T-helper 2 cell treated with Interferon-gamma antibody and Interleukin-4, amounts not matched to agents 5 μg/mL and 100 μg/mL, for 36 hours (primary cell): ENCODE measurements at regions not wholly inside any gene's neighbourhood (a gene's known extent, or its start where the extent isn't known, plus 50 kb on each side); places are given as distances from the start of the nearest gene placed in this dataset.

Source experiments
- DNase-seq: peaks from one replicate; pipeline ENCODE4 v3.0.0; 2021; ENCODE audit warnings: low spot score
- H3K27ac Mint-ChIP-seq: one replicate; pipeline ENCODE4 v1.8.0; 2021; ENCODE audit warnings: mild to moderate bottlenecking, mixed read lengths
- H3K27me3 Mint-ChIP-seq: one replicate; pipeline ENCODE4 v1.8.0; 2021; ENCODE audit warnings: low read depth, mixed read lengths
- H3K36me3 Mint-ChIP-seq: one replicate; pipeline ENCODE4 v1.8.0; 2021; ENCODE audit warnings: low read depth, mixed read lengths
- H3K4me1 Mint-ChIP-seq: one replicate; pipeline ENCODE4 v1.8.0; 2021; ENCODE audit warnings: low read depth, mixed read lengths
- H3K4me3 Mint-ChIP-seq: one replicate; pipeline ENCODE4 v1.8.0; 2022; ENCODE audit warnings: mild to moderate bottlenecking, moderate library complexity, mixed read lengths
- H3K9me3 Mint-ChIP-seq: one replicate; pipeline ENCODE4 v1.8.0; 2021; ENCODE audit warnings: mixed read lengths

DNA sequence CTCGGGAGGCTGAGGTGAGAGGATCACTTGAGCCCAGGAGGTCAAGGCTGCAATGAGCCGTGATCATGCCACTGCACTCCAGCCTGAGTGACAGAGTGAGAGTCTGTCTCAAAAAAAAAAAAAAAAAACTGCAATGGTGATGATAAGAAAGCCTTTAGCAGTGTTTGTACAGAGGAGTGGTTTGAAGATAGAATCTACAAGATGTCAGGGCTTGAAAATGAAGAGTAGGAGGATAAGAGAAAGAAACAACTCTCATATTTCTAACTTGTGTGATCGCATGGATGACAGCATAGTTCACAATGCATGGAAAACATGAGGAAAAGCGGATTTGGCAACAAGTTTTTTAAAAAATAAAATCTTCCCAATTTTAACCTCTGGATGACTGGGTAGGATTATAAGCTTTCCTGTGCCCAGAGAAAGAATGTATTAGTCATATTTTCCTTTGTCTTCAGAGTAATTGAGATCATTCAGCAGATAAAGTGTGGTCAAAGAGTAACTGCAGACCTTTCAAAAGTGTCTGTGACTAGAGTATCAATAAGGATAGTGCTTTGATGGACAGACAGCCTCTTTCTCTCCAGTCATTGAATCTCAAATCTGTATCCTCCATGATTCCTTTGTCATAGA, 328.1 kb downstream of the CASP12 start:
- H3K27ac Mint-ChIP-seq, result no peak overlapping the region
- H3K36me3 Mint-ChIP-seq, result no peaks in the 10 kb centered on the region
- peaks cover 11% of the 10 kb centered on the region for H3K4me1 Mint-ChIP-seq
- H3K27me3 Mint-ChIP-seq, result no peaks in the 10 kb centered on the region
- peak overlapping the region; percentile 10 for H3K4me3 Mint-ChIP-seq
- DNase-seq, result no peak
- H3K9me3 Mint-ChIP-seq, result peaks cover 5% of the 10 kb centered on the region

DNA sequence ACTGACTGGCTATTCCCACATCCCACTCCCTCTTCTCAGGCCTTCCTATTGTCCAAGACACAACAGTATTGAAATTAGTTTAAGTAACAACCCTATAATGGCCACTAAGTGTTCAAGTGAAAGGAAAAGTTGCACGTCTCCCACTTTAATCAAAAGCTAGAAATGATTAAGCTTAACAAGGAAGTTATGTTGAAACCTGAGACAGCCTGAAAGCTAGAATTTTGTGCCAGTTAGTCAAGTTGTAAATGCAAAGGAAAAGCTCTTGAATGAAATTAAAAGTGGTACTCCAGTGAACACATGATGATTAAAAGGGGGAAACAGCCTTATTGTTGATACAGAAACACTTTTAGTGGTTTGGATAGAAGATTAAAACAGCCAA, 332.7 kb downstream of the CASP12 start:
- Mint-ChIP-seq H3K4me3 (no peak overlapping the region), H3K27me3 (no peaks in the 10 kb centered on the region), H3K36me3 (no peaks in the 10 kb centered on the region)

DNA sequence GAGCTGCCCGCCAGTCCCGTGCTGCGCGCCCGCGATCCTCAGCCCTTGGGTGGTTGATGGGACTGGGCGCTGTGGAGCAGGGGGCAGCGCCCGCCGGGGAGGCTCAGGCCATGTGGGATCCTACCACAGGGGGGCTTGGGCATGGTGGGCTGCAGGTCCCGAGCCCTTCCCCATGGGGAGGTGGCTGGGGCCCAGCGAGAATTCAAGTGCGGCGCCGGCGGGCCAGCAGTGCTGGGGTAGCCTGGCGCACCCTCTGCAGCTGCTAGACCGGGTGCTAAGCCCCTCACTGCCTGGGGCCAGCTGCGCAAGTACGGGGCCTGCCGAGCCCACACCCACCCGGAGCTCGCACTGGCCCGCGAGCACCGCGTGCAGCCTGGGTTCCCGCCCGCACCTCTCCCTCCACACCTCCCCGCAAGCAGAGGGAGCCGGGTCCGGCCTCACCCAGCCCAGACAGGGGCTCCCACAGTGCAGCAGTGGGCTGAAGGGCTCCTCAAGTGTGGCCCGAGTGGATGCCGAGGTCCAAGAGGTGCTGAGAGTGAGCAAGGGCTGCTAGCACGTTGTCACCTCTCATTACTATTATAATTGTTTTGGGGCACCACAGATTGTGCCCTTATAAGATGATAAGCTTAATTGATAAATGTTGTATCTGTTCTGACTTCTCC, 333.2 kb downstream of the CASP12 start:
- DNase-seq, result no peak
- H3K9me3 Mint-ChIP-seq, result peaks cover 5% of the 10 kb centered on the region
- no peaks in the 10 kb centered on the region for H3K36me3 Mint-ChIP-seq
- no peak overlapping the region for H3K4me3 Mint-ChIP-seq
- H3K27me3 Mint-ChIP-seq, result peaks cover under 1% of the 10 kb centered on the region
- peaks cover 5% of the 10 kb centered on the region for H3K4me1 Mint-ChIP-seq
- H3K27ac Mint-ChIP-seq, result no peak overlapping the region

More for the DNA sequence above, 332.7 kb downstream of the CASP12 start:
- DNase-seq, result no peak
- Mint-ChIP-seq H3K27ac (no peak overlapping the region), H3K9me3 (peaks cover 5% of the 10 kb centered on the region), H3K4me1 (peaks cover 10% of the 10 kb centered on the region)

DNA sequence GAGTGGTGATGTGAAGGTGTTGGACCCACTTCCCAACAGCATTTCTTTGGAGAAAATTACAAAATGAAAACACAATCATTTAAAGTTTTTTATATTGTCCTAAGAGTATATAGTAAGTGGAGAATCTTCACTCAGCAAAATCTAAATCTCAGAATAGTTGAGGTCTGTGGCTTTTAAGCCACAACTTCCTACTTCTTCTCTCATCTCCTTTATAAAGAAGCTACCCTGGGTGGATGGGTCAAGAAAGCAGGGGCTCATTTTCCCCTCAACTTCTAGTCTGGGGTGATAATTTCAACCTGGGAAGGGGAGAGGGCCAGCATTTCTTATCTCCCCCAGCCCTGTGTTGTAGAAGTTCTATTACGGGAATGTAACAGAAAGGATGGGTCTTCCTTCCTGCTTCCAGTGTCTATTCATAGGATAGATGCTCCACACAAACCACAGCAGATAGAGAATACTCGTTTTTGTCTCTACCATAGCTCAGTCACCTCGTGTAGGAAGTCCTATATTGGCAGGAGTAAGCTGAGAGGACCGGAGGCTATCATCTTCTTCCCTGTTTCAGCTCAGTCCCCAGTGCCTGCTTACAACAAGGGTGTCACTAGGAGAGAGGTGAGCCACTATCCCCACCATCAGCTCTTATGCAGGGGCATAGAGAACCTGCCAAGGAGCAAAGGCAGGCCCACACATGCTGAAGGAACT, 341.5 kb downstream of the CASP12 start:
- Mint-ChIP-seq H3K9me3 (no peaks in the 10 kb centered on the region), H3K4me3 (no peak overlapping the region), H3K4me1 (peaks cover 16% of the 10 kb centered on the region), H3K36me3 (no peaks in the 10 kb centered on the region), H3K27ac (no peak overlapping the region), H3K27me3 (peaks cover 28% of the 10 kb centered on the region)
- no peak for DNase-seq

DNA sequence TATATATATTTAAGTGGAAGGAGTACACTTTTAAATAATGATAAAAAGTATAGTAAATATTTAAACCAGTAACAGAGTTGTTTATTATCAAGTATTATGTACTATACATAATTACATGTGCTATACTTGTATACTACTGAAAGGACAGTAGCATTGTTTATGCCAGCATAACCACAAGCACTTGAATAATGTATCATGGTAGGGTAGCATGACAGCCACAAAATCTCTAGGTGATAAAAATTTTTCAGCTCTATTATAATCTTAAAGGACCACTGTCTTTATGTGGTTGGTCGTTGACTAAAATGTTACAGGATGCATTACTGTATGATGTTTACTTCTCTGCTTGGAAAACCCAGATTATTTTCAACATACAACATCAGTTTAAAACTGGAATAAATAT, 349.2 kb downstream of the CASP12 start:
- DNase-seq, result no peak
- H3K4me1 Mint-ChIP-seq, result peaks cover 11% of the 10 kb centered on the region
- H3K4me3 Mint-ChIP-seq, result no peak overlapping the region
- no peaks in the 10 kb centered on the region for H3K36me3 Mint-ChIP-seq
- no peaks in the 10 kb centered on the region for H3K27me3 Mint-ChIP-seq
- no peaks in the 10 kb centered on the region for H3K9me3 Mint-ChIP-seq
- no peak overlapping the region for H3K27ac Mint-ChIP-seq

DNA sequence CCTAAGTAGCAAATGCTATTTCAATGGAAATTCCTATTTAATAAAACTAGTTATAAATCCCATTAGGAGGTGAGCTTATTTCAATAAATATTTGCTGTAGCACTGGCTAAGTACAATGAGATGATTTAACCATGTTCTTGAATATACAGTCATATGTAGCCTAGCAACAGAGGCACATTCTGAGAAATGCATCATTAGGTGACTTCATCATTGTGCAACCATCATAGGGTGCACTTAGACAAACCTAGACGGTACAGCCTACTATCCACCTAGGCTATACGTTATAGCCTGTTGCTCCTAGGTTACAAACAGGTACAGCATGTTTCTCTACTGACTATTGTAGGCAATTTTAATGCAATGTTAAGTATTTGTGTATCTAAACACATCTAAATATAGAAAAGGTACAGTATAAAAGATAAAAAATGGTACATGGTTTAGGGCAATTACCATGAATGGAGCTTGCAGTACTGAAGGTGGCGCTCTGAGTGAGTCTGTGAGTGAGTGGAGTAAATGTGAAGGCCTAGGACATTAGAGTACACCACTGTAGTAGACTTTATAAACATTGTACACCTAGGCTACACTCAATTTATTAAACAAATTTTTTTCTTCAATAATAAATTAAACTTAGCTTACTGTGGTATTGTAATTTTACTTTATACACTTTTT, 350.1 kb downstream of the CASP12 start:
- Mint-ChIP-seq H3K36me3 (no peaks in the 10 kb centered on the region), H3K9me3 (no peaks in the 10 kb centered on the region), H3K4me3 (no peak overlapping the region), H3K27me3 (no peaks in the 10 kb centered on the region), H3K27ac (no peak overlapping the region), H3K4me1 (peaks cover 11% of the 10 kb centered on the region)
- DNase-seq, result no peak

DNA sequence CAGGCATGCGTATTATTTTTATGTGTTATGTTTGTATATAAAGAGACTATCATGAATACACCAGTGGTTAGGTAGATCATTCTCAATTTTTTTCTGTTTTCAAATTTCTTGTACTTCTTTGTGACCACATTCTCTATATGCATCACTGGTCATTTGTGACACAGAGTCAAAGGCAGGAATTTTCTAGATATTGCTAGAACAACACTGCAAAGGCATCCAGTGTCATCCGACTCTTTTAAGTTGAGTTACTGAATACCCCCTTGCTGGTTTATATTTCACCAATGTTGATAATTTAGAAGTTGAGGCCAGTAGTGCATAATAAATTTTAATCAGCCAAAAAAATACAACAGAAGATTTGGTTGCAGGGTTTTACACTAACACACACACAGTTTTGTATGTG, 351.8 kb downstream of the CASP12 start:
- Mint-ChIP-seq H3K36me3 (no peaks in the 10 kb centered on the region), H3K4me1 (no peaks in the 10 kb centered on the region), H3K4me3 (no peak overlapping the region), H3K27ac (no peak overlapping the region), H3K9me3 (no peaks in the 10 kb centered on the region), H3K27me3 (no peaks in the 10 kb centered on the region)
- DNase-seq, result no peak

DNA sequence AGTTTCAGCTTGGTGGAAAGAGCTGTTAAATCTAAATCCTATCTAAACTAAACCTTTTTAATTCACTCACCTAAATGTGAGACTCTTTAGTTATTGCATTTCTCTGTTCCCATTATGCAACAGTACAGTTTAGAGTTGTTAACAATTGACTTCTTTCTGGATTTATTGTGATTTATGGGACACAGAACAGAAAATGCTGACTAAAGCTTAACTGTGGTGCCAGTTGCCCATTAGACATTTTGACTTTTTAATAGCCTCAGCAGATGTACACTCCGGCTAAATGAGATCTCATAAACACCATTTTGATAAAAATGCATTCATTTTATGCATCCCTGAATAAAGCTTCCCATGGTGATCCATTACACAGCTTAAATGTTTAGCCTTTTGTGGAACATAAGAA, 356.6 kb downstream of the CASP12 start:
- Mint-ChIP-seq H3K9me3 (no peaks in the 10 kb centered on the region), H3K4me1 (no peaks in the 10 kb centered on the region), H3K27ac (no peak overlapping the region), H3K27me3 (peaks cover 2% of the 10 kb centered on the region), H3K36me3 (no peaks in the 10 kb centered on the region), H3K4me3 (no peak overlapping the region)
- no peak for DNase-seq

DNA sequence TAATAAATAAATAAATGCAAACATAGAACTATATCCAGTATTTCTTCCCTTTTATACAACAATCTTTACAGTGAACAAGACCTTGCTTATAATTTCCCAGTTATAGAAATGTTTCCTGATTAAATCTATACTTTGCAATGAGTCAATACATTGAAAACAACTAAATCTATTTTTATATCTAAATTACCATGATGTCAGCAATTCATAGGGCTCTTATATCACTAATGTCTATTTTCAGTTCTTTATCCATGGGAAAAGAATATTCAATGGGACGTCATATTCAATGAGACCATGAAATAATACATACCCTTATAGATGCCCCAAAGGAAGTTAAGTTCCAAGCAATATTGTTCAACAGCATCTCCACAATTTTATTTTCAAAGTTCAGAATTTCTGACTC, 359.9 kb downstream of the CASP12 start:
- Mint-ChIP-seq H3K27me3 (peaks cover 2% of the 10 kb centered on the region), H3K9me3 (no peaks in the 10 kb centered on the region), H3K4me1 (no peaks in the 10 kb centered on the region), H3K36me3 (no peaks in the 10 kb centered on the region), H3K4me3 (no peak overlapping the region), H3K27ac (no peak overlapping the region)
- DNase-seq, result no peak

DNA sequence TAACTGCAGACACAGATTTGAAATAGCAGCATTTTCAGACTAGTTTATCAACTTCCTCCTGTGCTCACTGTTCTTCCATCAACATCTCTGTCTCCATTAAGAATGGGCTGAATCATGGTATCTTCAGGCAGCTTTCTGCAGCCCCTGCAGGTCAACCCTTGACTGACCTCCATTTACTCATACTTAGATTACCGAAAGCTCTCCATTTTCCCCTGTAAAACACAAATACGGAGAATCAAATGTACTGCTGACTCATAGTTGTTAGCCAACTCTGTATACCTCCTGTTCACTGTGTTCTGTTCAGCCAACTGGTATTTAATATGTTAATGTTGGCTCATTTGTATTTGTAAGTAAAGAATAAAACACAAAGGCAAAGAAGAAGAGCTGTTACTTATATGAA, 364.0 kb downstream of the CASP12 start:
- Mint-ChIP-seq H3K27me3 (peaks cover 4% of the 10 kb centered on the region), H3K36me3 (no peaks in the 10 kb centered on the region), H3K4me3 (no peak overlapping the region), H3K27ac (no peak overlapping the region), H3K4me1 (no peaks in the 10 kb centered on the region), H3K9me3 (no peaks in the 10 kb centered on the region)
- no peak for DNase-seq

DNA sequence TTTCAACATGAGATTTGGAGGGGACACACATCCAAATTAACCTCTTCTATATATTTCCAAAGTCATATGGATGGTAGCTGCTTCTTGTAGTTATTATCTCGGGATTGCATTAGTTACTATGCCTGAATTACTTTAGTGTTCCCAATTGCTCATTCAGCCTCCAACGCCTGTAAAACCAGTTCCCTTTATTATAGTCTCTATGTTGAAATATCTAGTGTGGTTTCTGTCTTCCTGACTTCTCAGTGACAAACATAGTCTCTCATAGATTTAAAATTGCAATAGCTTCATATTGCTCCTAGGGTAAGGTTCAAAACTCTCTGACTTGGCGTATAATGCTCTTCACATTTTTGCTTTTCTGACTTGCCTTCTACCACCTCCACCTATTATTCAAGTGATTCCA, 366.4 kb downstream of the CASP12 start:
- DNase-seq, result no peak
- no peaks in the 10 kb centered on the region for H3K36me3 Mint-ChIP-seq
- H3K27ac Mint-ChIP-seq, result no peak overlapping the region
- H3K4me1 Mint-ChIP-seq, result peaks cover 4% of the 10 kb centered on the region
- H3K4me3 Mint-ChIP-seq, result no peak overlapping the region
- H3K9me3 Mint-ChIP-seq, result no peaks in the 10 kb centered on the region
- peaks cover 4% of the 10 kb centered on the region for H3K27me3 Mint-ChIP-seq

DNA sequence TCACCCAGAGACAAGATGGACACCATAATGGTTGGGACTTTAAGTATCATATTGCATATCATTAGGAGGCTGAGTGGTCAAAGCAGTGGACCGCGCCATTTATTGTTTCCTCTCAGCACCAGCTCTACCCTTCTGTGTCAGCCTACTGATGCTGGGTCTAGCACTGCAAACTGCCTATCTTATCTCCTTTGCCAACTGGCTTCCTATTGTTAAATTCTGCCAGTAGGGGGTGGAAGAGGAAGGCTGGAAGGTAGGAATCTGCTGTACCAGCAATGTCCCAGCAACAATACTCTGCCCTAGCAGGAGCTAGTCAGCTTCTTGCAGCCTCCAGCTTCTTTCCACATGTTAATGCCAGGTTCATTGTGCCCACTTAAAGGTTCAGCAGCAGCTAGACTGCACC, 367.1 kb upstream of the PDGFD start:
- no peak overlapping the region for H3K4me3 Mint-ChIP-seq
- H3K27ac Mint-ChIP-seq, result no peak overlapping the region
- no peaks in the 10 kb centered on the region for H3K36me3 Mint-ChIP-seq
- DNase-seq, result no peak
- H3K9me3 Mint-ChIP-seq, result no peaks in the 10 kb centered on the region
- H3K27me3 Mint-ChIP-seq, result peaks cover 4% of the 10 kb centered on the region
- H3K4me1 Mint-ChIP-seq, result peaks cover 4% of the 10 kb centered on the region

DNA sequence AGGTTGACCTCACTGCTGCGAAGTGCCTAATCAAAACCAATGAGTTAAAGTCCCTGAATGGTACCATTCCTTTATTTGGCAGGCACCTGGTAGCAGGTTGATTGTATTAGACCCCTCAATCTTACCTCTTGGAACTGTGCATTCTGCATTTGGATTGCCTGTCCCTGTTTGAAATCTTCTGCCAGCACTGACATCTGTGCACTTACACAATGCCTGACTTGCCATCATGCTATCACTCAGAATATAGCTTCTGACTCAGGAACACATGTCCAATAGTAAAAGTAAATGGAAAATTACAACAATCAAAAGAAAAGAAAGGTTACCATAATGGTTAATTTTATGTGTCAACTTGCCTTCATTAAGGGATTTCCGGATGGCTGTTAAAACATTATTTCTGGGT, 366.0 kb upstream of the PDGFD start:
- Mint-ChIP-seq H3K27ac (no peak overlapping the region), H3K4me3 (no peak overlapping the region), H3K9me3 (no peaks in the 10 kb centered on the region), H3K27me3 (peaks cover 4% of the 10 kb centered on the region), H3K4me1 (peaks cover 4% of the 10 kb centered on the region), H3K36me3 (no peaks in the 10 kb centered on the region)
- no peak for DNase-seq

DNA sequence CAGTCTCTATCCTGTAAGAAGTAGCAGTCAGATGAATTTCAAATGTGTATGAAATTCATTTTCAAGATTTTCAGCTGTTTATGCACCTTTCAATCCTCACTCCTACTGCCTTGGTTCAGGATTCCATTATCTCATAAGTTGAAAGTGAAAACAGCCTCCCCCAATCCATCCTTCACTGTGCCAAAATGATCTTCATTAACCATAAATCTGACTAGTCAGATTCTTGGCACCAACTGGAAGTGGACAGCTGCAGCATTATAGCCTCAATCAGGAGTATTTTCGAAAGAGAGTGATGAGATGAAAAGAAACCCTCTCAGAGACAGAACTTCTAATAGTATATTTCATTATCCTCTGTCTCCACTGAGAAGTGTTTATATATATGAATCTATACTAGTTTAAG, 365.3 kb upstream of the PDGFD start:
- peaks cover 4% of the 10 kb centered on the region for H3K4me1 Mint-ChIP-seq
- no peak overlapping the region for H3K27ac Mint-ChIP-seq
- no peaks in the 10 kb centered on the region for H3K36me3 Mint-ChIP-seq
- no peak for DNase-seq
- peaks cover 4% of the 10 kb centered on the region for H3K27me3 Mint-ChIP-seq
- no peak overlapping the region for H3K4me3 Mint-ChIP-seq
- H3K9me3 Mint-ChIP-seq, result no peaks in the 10 kb centered on the region
